Natural killer cell (primary cell): ENCODE measurements at regions not wholly inside any gene's neighbourhood (a gene's known extent, or its start where the extent isn't known, plus 50 kb on each side); places are given as distances from the start of the nearest gene placed in this dataset.

Experiments used
- ATAC-seq, 3 donors: fragments of 150-1000 bp in 2 of 3; fragments of 200-7000 bp in 1 of 3; cut with Tn5 transposase; 1 replicate in 1 of 3; 2 replicates in 2 of 3; pipeline ENCODE4 v1.10.0; 2021; ENCODE audit warnings: mild to moderate bottlenecking in 2 of 3, moderate library complexity in 2 of 3
- DNase-seq, 2 donors: peaks; one replicate each; pipeline versions ENCODE4 v3.0.0 to v3.0.0-alpha.2; 2013 to 2021; ENCODE audit warnings: mixed read lengths in 1 of 2
- H3K27ac ChIP-seq: one replicate; pipeline ENCODE4 v1.5.1; 2013; ENCODE audit warnings: mild to moderate bottlenecking, low read length
- H3K27me3 ChIP-seq: one replicate; pipeline ENCODE4 v1.6.1; 2013; ENCODE audit warnings: low read length; ENCODE audit not compliant: control insufficient read depth, insufficient read depth
- H3K36me3 ChIP-seq: one replicate; pipeline ENCODE4 v1.6.1; 2013; ENCODE audit warnings: low read length; ENCODE audit not compliant: control insufficient read depth, insufficient read depth
- H3K4me1 ChIP-seq: one replicate; pipeline ENCODE4 v1.6.1; 2013; ENCODE audit warnings: low read length; ENCODE audit not compliant: control insufficient read depth, insufficient read depth
- H3K4me3 ChIP-seq: one replicate; pipeline ENCODE4 v1.5.1; 2013; ENCODE audit warnings: low read length
- H3K9me3 ChIP-seq: one replicate; pipeline ENCODE4 v1.6.1; 2013; ENCODE audit warnings: low read length; ENCODE audit not compliant: control insufficient read depth, insufficient read depth
- H3K27ac Mint-ChIP-seq, 2 donors: one replicate each; pipeline ENCODE4 v1.8.0; 2022; ENCODE audit warnings: mild to moderate bottlenecking in 2 of 2, mixed read lengths in 2 of 2, moderate library complexity in 1 of 2
- H3K27me3 Mint-ChIP-seq, 2 donors: one replicate each; pipeline ENCODE4 v1.8.0; 2022; ENCODE audit warnings: low read depth in 2 of 2, mixed read lengths in 2 of 2
- H3K36me3 Mint-ChIP-seq: one replicate; pipeline ENCODE4 v1.8.0; 2022; ENCODE audit warnings: mixed read lengths
- H3K4me1 Mint-ChIP-seq, 2 donors: one replicate each; pipeline ENCODE4 v1.8.0; 2022; ENCODE audit warnings: mixed read lengths in 2 of 2
- H3K4me3 Mint-ChIP-seq: one replicate; pipeline ENCODE4 v1.8.0; 2022; ENCODE audit warnings: mild to moderate bottlenecking, moderate library complexity, mixed read lengths
- H3K9me3 Mint-ChIP-seq, 2 donors: one replicate each; pipeline ENCODE4 v1.8.0; 2022; ENCODE audit warnings: mixed read lengths in 2 of 2
- CTCF ChIP-seq: fragments of 200-600 bp; IDR thresholded peaks from one replicate; pipeline ENCODE4 v1.8.0; 2022; ENCODE audit warnings: antibody characterized with exemption
- WGBS: methylation state at CpG from one replicate; pipeline ENCODE4 v1.1.7; 2013; ENCODE audit warnings: missing lambda C conversion rate; ENCODE audit not compliant: insufficient coverage; 5-methylcytosine and 5-hydroxymethylcytosine counted together
- intact Hi-C: fragments of 100-400 bp; cut with micrococcal nuclease; formaldehyde crosslinking; loops from one replicate; pipeline ENCODE4 v1.14.2; 2022

DNA sequence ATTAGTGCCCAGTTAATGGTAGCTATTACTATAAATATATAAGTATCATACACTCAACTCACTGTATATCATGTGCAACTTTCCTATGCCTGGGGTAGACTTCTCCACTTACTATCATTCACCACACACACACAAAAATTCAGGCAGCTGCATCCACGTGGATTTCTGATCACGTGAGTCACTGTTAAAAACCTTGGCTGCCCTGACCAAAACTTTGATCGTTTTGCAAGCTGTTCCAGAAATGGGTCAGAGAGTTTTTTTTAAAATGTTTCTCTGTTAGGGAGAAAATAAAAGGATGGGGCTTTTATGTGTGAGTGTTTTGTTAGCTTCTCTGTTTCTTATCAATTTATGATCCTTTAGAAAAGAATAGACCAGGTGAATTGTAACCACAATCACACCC lies 198.2 kb upstream of the CNOT2 start:
- peak overlapping the region in 1 of 2 donors; percentile 1 for H3K27ac Mint-ChIP-seq
- Histone ChIP-seq H3K36me3 (no peaks in the 10 kb centered on the region), H3K9me3 (no peaks in the 10 kb centered on the region), H3K27me3 (no peaks in the 10 kb centered on the region), H3K4me1 (peaks cover 6% of the 10 kb centered on the region), H3K27ac (no peak overlapping the region), H3K4me3 (no peak overlapping the region)
- H3K4me3 Mint-ChIP-seq: no peak overlapping the region
- ATAC-seq: no peak
- H3K27me3 Mint-ChIP-seq: peaks cover 5 to 12% of the 10 kb centered on the region in 2 donors
- H3K4me1 Mint-ChIP-seq: peaks cover 25 to 30% of the 10 kb centered on the region in 2 donors
- no peak for DNase-seq
- intact Hi-C loops: no loop called here
- no peaks in the 10 kb centered on the region for H3K9me3 Mint-ChIP-seq
- 81% methylated on average over 3 of the region's 3 CpGs for WGBS
- TF ChIP-seq CTCF: no peak
- no peaks in the 10 kb centered on the region for H3K36me3 Mint-ChIP-seq

GRCh38 chr12:70045514-70045913 lies 197.7 kb upstream of the CNOT2 start:
- Histone ChIP-seq H3K27me3 (no peaks in the 10 kb centered on the region), H3K4me3 (no peak overlapping the region), H3K27ac (no peak overlapping the region), H3K36me3 (no peaks in the 10 kb centered on the region), H3K9me3 (no peaks in the 10 kb centered on the region), H3K4me1 (peaks cover 7% of the 10 kb centered on the region)
- 84% methylated on average over 4 of the region's 4 CpGs for WGBS
- intact Hi-C loops: no loop called here
- no peak for ATAC-seq
- DNase-seq: no peak
- Mint-ChIP-seq H3K9me3 (no peaks in the 10 kb centered on the region), H3K4me1 (peaks cover 30 to 35% of the 10 kb centered on the region in 2 donors), H3K36me3 (no peaks in the 10 kb centered on the region), H3K4me3 (no peak overlapping the region), H3K27ac (peak overlapping the region in 1 of 2 donors; percentile 1), H3K27me3 (peaks cover 5 to 12% of the 10 kb centered on the region in 2 donors)
- no peak for TF ChIP-seq CTCF

DNA sequence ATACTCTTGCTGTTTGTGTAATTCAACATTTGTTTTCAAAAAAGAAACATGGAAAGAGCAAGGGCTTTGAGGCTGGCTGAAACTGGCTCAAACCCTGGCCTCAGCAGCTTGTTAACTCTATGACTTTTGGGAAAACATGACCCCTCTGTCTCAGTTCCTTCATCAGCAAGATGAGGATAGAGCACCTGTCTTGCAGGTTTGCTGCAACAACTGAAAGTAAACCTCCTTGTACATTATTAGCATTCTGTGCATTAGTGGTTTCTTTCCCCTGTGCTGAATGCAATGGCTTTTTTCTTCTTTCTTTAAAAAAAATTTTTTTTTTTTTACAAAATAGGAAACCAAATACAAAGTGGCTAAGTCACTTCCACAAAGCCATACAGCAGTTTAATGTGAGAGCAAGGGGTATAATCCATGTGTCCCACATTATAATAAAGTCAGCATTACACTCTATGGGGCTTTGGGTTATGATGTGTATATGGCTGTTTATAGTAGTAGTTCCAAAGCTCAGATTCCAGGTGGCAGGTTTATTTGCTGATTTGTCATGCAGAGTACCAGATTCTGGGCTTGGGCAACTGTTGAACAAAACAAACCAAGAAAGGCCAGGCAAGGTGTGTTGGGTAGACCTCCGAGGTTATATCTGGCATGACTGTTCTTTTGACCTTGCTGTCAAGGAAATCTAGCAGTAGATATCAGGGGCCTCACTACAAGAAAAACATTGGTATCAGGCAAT lies 194.5 kb upstream of the CNOT2 start:
- ATAC-seq (no peak), DNase-seq (no peak)
- peak overlapping the region; percentile 70 for H3K4me3 Mint-ChIP-seq
- Histone ChIP-seq H3K4me1 (peaks cover 14% of the 10 kb centered on the region), H3K4me3 (no peak overlapping the region), H3K27me3 (no peaks in the 10 kb centered on the region), H3K9me3 (no peaks in the 10 kb centered on the region), H3K27ac (no peak overlapping the region), H3K36me3 (no peaks in the 10 kb centered on the region)
- no peak for TF ChIP-seq CTCF
- WGBS: 100% methylated on average over 1 of the region's 1 CpG
- peaks cover 3% of the 10 kb centered on the region for H3K36me3 Mint-ChIP-seq
- no peaks in the 10 kb centered on the region for H3K9me3 Mint-ChIP-seq
- H3K27me3 Mint-ChIP-seq: peaks cover 19% of the 10 kb centered on the region in 2 donors
- H3K27ac Mint-ChIP-seq: peak overlapping the region in 1 of 2 donors; percentile 82
- intact Hi-C loops: no loop called here
- H3K4me1 Mint-ChIP-seq: peaks cover 52 to 58% of the 10 kb centered on the region in 2 donors
